HG03045 (cell line): ENCODE measurements at regions not wholly inside any gene's neighbourhood (a gene's known extent, or its start where the extent isn't known, plus 50 kb on each side); places are given as distances from the start of the nearest gene placed in this dataset.
"Not testable (repeated sequence)": the region's sequence is repeated elsewhere in the genome, so short reads cannot be mapped to it uniquely, and the experiment has no call there.

Experiments used
- ATAC-seq: cut with Tn5 transposase; IDR thresholded peaks from one replicate; pipeline ENCODE4 v1.9.1; 2021; ENCODE audit warnings: mild to moderate bottlenecking, moderate library complexity; ENCODE audit not compliant: unreplicated experiment

DNA sequence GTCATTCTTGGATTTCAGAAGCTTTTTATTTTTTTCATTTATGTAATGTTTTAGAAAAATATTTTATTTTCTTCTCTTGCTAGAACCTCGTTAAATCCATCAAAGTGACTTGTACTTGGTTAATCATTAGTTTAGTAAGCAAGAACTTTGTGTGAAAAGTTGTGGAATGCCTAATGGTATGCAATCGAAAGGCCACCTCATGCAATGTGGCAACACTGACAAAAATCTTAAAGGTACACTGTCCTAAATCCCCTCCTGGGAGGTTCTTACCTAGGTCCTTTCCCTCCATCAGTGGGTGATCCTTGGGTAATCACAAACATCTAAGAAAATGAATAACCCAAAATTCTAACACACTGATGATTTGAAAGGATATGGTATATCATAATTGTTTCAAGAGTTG is 304.2 kb downstream of the DNAH5 start:
- ATAC-seq = no peak

DNA sequence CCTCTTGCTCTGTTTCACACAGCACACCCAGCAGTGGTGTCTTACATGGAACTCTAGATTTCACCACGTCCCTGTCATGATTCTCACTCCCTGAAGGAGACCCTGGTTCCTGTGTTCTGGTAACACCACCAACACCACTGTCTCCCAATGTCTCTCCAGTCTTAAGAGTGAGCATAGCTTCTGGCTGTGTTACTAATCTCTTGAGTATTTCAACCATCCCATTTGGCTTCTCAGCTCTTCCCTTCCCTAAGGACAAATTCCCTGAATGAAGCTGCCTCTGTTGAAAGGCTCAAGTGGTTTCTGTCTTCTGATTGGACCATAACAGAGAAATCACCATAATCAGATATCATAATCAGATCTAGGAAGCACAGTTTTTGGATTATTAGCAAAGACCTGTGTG is 311.8 kb downstream of the DNAH5 start:
- no peak for ATAC-seq

DNA sequence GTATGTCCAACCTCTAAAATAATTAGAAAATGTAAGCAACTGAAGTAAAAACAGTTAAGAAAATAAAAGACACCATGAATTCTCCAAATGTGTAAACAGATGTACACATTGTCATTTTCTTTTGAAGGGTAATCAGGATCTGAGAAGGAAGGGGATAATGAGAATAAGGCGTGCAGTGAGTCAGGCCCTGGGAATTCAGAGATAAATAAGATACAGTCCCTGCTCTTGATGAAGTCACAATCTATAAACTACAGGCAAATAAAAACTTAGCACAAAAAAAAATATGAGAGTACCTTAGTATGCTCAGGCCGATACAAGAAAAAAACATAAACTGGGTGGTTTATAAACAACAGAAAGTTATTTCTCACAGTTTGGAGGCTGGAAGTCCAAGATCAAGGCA is 315.3 kb downstream of the DNAH5 start:
- ATAC-seq = no peak

DNA sequence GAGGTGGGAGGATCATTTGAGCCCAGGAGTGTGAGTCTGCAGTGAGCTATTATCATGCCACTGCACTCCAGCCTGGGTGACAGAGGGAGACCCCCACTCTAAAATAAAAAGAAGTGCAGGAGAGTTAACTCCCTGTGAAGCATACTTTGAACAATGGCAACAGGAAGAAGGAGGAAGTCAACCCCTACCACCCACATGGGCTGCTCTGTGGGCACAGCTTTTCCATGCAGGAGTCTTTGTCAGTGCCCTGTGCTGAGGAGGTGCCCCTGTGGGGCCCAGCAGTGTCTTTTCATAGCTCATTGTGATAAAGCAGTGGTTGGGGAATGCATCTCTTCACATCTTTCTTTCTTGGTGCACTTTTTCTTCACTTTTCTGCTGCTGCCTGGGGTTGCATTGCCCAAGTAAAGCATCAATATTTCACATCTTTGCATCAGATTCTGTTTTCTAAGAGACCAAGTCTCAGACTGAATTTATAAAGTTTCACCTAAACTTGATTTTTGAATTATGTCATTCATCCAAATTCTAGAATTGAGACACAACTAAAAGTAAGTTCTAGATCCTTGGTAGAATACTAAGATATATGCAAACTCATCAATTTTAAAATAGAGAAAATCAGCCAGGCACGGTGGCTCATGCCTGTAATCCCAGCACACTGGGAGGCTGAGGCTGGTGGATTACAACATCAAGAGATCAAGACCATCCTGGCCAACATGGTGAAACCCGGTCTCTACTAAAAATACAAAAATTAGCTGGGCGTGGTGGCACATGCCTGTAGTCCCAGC is 316.6 kb downstream of the DNAH5 start:
- ATAC-seq = no peak

DNA sequence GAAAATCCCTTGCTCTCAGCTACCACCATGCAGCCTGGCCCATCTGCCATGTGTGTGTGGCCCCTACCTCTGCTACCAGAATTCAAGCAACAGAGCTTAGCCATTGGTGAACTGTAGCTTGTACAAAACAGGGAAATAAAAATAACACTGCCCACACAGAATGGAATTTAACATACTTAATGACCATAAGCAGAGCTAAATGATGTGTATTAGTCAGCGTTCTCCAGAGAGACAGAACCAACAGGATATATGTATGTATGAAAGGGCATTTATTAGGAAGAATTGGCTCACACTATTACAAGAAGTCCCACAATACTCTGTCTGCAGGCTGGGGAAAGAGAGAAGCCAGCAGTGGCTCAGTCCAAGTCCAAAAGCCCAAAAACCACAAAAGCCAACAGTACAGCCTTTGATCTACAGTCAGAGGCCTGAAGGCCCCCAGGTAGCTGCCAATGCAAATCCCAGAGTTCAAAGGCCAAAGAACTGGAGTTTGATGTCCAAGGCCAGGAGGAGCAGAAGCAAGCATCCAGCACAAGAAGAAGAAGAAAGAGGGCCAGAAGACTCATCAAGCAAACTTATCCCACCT is 318.8 kb downstream of the DNAH5 start:
- ATAC-seq = no peak

DNA sequence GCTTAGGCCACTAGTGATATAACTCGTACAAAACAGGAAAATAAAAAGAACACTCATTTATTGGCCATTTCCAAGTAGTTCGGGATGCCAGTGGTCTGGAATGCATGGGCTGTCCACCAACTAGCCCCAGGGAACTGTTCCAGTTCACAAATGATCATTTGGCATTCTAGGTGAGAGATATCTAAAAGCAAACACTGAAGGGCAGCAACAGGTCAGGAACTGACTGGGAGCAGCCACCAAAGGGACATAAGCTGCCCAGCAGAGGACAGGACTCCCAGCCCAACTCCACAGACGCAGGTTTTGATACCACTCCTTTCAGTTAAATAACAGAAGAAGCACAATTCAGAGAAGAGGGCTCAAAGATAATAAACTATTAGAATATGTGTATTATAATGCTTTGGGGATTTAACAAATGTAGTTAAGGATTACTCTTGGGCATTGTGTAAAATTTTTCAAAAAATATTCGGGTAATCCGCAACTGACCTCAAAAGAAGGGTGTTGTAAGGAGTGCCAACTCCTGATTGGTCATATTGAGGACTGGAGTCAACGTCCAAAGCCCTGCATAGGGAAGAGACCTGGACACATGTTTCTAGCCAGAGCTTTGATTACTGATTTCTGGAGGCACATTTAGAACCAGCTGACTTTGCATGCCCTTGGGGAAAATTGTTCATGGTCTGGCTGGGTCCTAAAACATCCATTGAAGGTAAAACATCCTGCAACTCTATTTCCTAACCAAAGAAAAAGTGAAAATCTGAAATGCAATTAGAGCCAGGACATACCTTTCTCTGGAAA is 320.0 kb downstream of the DNAH5 start:
- ATAC-seq = no peak

DNA sequence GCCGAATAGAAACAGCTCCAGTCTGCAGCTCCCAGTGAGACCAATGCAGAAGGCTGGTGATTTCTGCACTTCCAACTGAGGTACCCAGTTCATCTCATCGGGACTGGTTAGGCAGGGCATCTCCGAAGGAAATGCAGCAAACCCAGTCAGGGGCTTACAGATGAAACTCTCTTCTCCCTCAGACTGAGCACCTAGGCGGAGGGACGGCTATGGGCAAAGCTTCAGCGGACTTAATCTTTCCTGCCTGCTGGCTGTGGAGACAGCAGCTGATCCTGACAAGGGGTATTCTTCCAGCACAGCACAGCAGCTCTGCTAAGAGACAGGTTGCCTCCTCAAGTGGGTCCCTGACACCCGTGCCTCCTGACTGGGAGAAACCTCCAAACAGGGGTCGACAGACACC is 330.9 kb downstream of the DNAH5 start:
- no peak for ATAC-seq

DNA sequence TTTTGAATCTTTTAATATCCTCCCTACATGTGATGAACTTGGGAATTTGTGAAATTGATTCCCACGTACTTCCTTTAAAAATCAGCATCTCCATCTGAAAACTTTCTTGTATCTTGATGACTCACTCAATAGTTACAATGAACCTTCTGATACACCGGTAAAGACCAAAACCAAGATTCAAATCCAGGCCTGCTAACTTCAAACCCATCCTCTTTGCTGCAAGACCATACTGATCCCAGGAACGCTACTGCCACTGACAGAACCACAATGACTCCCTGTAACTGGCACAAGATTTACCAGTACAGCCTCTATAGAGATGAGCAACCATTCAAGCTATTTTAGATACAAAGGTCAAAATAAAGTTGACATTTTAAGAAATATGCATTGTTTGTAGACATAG is 332.9 kb downstream of the DNAH5 start:
- ATAC-seq = no peak

DNA sequence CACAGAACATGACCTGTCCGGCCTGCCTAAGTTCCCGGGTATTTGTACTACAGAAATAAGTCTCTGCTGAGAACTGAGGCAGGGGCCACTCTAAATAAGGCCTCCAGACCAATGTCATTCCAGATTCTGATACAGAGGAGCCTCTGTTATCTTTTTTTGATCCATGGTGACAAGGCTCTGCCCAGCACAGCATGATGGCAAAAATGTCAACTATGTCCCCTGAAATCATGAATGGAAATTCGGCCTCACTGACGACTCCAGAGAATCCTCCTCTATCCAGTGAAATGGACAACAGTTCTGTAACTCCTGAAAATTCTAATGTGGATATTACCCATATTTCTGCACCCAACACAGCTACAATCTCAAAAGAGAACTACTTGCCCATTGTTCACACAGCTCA is 335.0 kb downstream of the DNAH5 start:
- no peak for ATAC-seq

DNA sequence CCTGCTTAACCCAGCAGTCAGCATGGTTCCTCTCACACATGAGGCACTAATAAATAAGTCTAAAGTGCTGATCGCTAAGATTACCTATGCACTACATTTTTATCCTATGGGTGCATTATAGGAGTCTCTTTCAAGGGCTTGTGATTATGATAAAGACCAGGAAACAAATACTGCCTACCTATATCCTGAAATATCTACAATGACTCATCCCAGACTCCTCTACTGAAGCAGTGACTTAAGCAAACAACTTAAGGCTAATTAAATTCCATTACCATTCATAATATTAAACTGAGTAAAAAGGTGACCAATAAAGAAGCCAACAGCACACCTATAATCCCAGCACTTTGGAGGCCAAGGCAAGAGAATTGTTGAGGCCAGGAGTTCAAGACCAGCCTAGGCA is 338.4 kb downstream of the DNAH5 start:
- no peak for ATAC-seq

DNA sequence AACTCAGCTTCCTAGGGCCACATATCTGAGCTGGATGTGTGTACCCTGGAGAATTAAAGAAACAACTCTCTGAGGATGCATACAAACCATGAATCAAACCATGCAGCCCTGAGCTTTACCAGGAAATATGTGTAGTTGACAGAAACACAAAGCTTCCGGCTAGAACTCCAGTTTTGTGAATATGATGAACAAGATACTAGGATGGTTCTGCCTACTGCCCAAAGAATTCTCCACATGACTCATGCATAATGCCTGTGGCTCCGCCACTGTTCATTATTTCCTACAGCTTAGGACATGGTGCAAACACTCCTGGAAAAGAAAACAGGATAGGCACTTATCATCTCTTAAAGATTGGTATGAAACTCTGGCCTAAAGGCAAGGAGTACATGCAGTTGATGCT is 343.4 kb downstream of the DNAH5 start:
- ATAC-seq = no peak

DNA sequence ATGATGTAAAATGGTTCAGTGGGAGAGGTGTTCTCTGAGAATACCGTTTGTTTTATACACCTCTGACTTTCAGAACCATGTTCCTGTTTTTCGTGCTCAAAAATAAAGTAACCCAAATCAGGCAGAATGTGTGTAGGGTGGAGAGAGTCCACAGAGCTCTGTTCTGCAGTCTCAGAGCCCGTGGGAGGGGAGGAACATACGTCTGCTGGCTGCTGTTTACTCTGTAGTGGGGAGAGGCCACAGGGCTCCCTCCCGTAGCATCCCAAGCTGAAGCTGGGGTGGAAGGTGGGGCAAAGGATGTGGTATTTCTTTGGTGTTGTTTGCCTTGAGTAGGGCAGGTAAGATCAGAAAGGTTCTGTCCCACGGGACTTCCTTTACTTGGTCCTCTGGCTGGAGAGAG is 348.5 kb downstream of the DNAH5 start:
- no peak for ATAC-seq

DNA sequence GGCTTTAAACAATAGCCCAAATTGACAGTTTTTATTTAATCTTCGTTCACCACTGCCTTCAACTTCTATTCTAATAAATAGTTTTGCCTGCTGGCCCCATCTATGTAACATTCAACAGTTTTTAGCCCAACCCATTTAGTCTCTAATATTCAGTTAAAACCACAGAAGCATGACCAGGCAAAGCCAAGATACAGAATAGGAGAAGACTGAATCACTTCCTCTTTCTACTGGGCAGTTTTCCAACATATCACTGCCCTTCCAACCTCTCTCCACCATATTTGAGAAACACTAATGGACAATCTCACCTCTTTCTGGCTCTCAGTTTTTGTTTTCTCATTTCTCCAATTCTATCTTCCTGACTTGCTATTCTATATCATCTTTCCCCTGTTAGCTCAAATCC is 352.9 kb downstream of the DNAH5 start:
- ATAC-seq = no peak

DNA sequence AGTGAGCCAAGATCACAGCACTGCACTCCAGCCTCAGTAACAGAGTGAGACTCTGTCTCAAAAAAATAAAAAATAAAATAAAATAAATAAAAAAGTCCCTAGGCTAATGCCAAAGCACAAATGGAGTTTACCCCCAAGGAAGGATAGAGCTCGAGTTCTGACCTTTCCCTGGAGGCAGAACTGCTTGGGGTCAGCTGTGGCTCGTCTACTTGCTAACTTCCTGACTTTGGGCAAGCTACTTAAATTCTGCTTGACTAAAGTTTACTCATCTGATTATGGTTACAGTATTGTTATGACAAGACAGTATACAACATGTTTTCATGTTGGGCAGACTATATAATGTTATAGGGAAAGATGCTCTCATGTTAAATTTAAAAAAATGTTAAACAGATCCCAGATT is 359.2 kb downstream of the DNAH5 start:
- ATAC-seq = no peak

DNA sequence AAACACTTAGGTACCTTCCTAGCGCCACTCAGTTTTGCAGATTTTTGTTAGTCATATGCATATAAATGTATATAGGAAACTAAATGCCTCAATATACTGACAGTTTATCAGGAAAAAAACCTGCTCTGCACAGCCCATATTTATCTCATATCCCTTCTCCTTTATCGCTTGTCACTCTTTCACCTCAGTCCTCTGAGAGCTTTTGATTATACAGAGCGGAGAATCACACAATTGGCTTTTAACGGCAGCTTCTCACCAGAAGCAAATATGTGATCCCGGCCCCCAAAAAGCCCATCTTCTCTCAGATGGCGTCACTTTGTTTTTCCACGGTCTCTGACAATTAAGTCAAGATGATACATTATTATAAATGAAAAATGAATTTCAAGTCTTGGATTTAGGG is 362.6 kb downstream of the DNAH5 start:
- ATAC-seq = no peak

DNA sequence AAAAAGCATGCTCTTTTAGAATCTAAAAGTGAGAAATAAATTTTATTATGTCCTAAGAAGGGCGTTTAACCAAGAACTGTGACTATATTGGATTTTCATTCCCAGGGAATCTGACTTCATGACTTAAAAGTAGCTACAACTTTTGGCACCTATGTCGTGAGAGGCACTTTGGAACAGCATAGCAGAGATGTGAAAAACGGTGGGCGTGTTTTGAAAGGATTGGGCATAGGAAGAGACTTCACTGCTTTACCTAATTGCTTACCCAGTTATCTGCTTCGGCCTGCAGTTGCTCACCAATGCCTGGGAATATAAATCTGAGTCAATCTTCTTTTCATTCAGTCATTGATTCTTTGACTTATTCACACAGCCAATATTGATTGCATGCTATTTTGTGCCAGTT is 363.4 kb downstream of the DNAH5 start:
- no peak for ATAC-seq

DNA sequence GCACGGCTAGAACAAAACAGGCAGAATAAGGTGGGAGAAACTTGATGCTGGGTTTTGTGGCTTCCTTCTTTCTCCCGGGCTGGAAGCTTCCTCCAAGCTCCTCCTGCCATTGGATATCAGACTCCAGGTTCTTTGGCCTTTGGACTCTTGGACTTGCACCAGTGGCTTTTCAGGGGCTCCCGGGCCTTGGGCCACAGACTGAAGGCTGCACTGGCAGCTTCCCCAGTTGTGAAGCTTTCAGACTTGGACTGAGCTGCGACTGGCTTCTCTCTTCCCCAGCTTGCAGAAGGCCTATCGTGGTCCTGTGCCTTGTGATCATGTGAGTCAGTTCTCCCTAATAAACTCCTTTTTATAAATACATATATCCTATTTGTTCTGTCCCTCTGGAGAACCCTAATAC is 364.4 kb downstream of the DNAH5 start:
- ATAC-seq = no peak

DNA sequence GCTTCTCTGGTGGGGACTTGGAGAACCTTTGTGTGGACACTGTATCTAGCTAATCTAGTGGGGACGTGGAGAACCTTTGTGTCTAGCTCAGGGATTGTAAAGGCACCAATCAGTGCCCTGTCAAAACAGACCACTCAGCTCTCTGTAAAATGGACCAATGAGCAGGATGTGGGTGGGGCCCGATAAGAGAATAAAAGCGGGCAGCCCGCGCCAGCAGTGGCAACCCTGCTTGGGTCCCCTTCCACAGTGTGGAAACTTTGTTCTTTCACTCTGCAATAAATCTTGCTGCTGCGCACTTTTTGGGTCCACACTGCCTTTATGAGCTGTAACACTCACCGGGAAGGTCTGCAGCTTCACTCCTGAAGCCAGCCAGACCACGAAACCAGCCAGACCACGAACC is 365.4 kb downstream of the DNAH5 start:
- ATAC-seq = not testable (repeated sequence)

DNA sequence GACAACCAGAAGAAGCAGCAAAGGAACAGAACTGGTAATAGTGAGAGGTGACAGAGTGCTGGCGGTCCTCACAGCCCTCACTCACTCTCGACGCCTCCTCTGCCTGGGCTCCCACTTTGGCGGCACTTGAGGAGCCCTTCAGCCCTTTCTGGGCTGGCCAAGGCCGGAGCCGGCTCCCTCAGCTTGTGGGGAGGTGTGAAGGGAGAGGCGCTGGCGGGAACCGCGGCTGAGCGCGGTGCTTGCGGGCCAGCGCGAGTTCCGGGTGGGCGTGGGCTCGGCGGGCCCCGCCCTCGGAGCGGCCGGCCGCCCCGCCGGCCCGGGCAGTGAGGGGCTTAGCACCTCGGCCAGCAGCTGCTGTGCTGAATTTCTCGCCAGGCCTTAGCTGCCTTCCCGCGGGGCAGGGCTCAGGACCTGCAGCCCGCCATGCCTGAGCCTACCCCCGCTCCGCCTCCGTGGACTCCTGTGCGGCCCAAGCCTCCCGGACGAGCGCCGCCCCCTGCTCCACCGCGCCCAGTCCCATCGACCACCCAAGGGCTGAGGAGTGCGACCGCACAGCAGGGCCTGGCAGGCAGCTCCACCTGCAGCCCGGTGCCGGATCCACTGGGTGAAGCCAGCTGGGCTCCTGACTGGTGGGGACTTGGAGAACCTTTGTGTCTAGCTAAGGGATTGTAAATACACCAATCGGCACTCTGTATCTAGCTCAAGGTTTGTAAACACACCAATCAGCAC is 366.0 kb downstream of the DNAH5 start:
- not testable (repeated sequence) for ATAC-seq

DNA sequence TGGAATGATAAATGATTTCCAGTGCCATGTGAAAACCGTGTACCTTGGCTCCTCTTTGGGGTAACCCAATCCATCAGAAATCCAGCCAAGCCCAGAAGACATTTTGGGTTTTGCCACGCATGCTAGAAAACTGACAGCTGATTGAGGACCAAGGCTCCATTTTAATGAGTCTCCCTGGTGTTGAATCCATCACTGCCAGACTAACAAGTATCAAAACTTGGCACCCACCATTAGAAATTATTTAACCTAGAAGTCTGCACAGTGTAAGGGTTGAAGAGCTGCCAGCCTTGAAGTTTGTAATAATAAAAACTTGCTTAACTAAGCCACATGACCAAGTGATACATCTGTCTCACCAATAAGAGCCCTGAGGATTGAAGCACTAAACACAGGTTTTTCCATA is 369.9 kb downstream of the DNAH5 start:
- no peak for ATAC-seq

DNA sequence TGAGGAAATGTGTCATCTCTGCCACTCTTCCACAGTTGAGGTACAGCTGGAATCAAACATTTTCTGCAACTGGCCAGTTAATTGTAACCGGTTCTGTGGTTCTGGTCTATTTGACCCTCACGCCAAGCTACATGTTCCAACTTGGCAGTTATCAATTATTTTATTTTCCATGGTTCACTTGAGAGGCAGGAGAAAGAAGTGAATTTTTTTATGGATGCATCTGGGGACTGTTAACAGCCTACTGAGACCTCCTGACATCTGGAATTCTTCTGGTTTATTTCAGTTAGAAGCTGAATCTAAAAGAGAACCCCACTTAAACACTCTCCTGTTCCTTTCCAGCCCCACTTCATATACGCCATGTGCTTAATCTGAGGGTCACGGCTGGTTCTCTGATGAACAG is 372.3 kb downstream of the DNAH5 start:
- no peak for ATAC-seq
